ENCODE measurements at regions not wholly inside any gene's neighbourhood (a gene's known extent, or its start where the extent isn't known, plus 50 kb on each side); places are given as distances from the start of the nearest gene placed in this dataset.

DNA sequence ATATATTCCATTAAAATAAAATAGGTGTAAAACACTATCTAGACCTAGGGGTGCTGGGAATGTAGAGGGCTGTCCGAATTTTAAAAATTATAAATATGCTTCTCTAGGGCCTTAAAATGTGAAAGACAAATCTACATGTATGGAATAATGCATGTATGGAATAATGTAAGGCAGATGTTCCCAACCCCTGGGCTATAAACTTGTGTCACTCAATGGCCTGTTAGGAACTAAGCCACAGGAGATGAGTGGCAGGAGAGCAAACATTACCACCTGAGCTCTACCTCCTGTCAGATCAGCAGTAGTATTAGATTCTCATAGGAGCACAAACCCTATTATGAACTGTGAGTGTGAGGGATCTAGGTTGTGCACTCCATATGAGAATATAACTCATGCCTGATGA is 482.6 kb upstream of the TGFBR2 start:
- Histone ChIP-seq H2AFZ (ENCODE audit: low read length) (no peak overlapping the region), H3K27me3 (ENCODE audit: low read length) (no peaks in the 10 kb centered on the region), H3K4me3 (ENCODE audit: low read length) (no peak overlapping the region), H4K20me1 (ENCODE audit: insufficient read depth, low read depth, low read length) (no peaks in the 10 kb centered on the region), H3K79me2 (ENCODE audit: low read length) (no peaks in the 10 kb centered on the region), H3K27ac (ENCODE audit: low read length) (no peak overlapping the region), H3K9me2 (replicated peaks; ENCODE audit: insufficient read depth, low read length) (no peaks in the 10 kb centered on the region), H3K9ac (ENCODE audit: low read length) (no peak overlapping the region), H3K36me3 (ENCODE audit: insufficient read depth, low read length) (no peaks in the 10 kb centered on the region), H3K4me2 (ENCODE audit: low read depth, low read length, poor library complexity, severe bottlenecking) (no peak overlapping the region), H3K9me3 (ENCODE audit: low read length) (no peaks in the 10 kb centered on the region), H3K4me1 (ENCODE audit: low read length) (no peaks in the 10 kb centered on the region)
- no peak for DNase-seq

DNA sequence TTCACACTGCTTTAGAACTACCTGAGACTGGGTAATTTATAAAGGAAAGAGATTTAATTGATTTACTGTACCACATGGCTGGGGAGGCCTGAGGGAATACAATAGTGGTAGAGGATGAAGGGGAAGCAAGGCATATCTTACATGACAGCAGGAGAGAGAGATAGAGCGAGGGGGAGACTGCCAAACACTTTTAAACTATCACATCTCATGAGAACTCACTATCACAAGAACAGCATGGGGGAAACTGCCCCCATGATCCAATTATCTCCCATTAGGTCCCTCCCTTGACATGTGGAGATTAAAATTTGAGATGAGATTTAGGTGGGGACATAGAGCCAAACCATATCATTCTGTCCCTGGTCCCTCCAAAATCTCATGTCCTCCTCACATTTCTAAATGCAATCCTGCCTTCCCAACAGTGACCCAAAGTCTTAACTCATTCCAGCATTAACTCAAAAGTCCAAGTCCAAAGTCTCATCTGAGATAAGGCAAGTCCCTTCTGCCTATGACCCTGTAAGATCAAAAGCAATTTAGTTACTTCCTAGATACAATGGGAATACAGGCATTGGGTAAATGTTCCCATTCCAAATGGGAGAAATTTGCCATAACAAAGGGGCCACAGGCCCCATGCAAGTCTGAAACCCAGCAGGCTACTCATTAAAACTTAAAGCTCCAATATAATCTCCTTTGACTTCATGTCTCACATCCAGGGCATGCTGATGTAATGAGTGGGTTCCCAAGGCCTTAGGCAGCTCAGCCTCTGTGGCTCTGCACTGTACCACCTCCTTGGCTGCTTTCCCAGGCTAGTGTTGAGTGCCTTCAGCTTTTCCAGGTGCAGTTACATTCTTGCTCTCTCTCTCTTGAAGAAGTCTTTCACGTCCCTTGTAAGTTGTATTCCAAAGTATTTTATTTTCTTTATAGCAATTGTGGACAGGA is 481.7 kb upstream of the TGFBR2 start:
- Histone ChIP-seq H4K20me1 (ENCODE audit: insufficient read depth, low read depth, low read length) (no peaks in the 10 kb centered on the region), H3K9me2 (replicated peaks; ENCODE audit: insufficient read depth, low read length) (no peaks in the 10 kb centered on the region), H3K27me3 (ENCODE audit: low read length) (no peaks in the 10 kb centered on the region), H3K9ac (ENCODE audit: low read length) (no peak overlapping the region), H3K4me2 (ENCODE audit: low read depth, low read length, poor library complexity, severe bottlenecking) (no peak overlapping the region), H3K79me2 (ENCODE audit: low read length) (no peaks in the 10 kb centered on the region), H3K27ac (ENCODE audit: low read length) (no peak overlapping the region), H2AFZ (ENCODE audit: low read length) (no peak overlapping the region), H3K9me3 (ENCODE audit: low read length) (no peaks in the 10 kb centered on the region), H3K4me3 (ENCODE audit: low read length) (no peak overlapping the region), H3K36me3 (ENCODE audit: insufficient read depth, low read length) (no peaks in the 10 kb centered on the region), H3K4me1 (ENCODE audit: low read length) (no peaks in the 10 kb centered on the region)
- DNase-seq, result no peak

DNA sequence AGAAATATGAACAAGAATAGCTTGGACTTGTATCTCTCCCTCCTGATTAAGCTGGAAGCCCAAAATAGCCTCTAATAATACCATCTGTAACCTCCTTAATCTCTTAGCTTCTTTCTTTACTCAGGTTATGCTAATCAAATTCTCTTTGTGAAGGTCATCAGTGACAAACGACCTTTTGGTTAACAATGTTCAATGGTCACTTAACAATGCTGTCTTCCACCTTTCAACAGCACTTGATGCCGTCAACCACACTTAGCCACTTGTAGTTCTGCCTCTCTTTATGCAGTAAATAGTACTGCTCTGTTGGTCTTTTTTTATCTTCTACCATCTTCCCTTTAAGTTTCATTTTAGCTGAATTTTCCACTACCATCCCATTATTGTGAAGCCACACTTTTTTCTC is 476.6 kb upstream of the TGFBR2 start:
- DNase-seq, result no peak
- no peaks in the 10 kb centered on the region for H4K20me1 ChIP-seq (ENCODE audit: insufficient read depth, low read depth, low read length)
- H3K4me2 ChIP-seq (ENCODE audit: low read depth, low read length, poor library complexity, severe bottlenecking), result no peak overlapping the region
- H2AFZ ChIP-seq (ENCODE audit: low read length), result no peak overlapping the region
- no peak overlapping the region for H3K4me3 ChIP-seq (ENCODE audit: low read length)
- H3K36me3 ChIP-seq (ENCODE audit: insufficient read depth, low read length), result no peaks in the 10 kb centered on the region
- no peaks in the 10 kb centered on the region for H3K9me2 ChIP-seq (replicated peaks; ENCODE audit: insufficient read depth, low read length)
- no peak overlapping the region for H3K9ac ChIP-seq (ENCODE audit: low read length)
- no peaks in the 10 kb centered on the region for H3K79me2 ChIP-seq (ENCODE audit: low read length)
- 0 out of 2 replicates have a peak, but pooled peaks cover 3% of the 10 kb centered on the region for H3K9me3 ChIP-seq (ENCODE audit: low read length)
- no peak overlapping the region for H3K27ac ChIP-seq (ENCODE audit: low read length)
- no peaks in the 10 kb centered on the region for H3K27me3 ChIP-seq (ENCODE audit: low read length)
- no peaks in the 10 kb centered on the region for H3K4me1 ChIP-seq (ENCODE audit: low read length)

DNA sequence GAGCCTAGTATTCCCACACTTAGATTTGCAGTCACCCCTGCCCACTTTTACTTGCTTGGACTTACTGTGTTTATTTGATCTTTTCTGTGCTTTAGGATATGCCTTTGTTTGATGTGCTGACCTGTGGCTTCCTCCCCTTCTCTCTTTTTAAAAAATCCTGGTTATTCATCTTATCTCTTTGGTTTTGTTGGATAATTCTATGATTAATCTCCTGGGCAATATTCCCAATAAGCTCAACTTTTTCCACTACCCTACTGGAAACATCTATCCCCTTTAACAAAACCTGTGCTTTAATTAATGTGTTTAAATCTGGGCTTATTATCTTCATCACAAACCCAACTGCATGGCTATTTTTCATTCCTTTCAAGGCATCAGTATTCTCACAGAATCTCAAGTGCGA is 476.0 kb upstream of the TGFBR2 start:
- 0 out of 2 replicates have a peak, but pooled peaks cover 3% of the 10 kb centered on the region for H3K9me3 ChIP-seq (ENCODE audit: low read length)
- no peaks in the 10 kb centered on the region for H3K9me2 ChIP-seq (replicated peaks; ENCODE audit: insufficient read depth, low read length)
- H3K4me2 ChIP-seq (ENCODE audit: low read depth, low read length, poor library complexity, severe bottlenecking), result no peak overlapping the region
- H4K20me1 ChIP-seq (ENCODE audit: insufficient read depth, low read depth, low read length), result no peaks in the 10 kb centered on the region
- no peak for DNase-seq
- no peaks in the 10 kb centered on the region for H3K4me1 ChIP-seq (ENCODE audit: low read length)
- no peak overlapping the region for H3K9ac ChIP-seq (ENCODE audit: low read length)
- no peaks in the 10 kb centered on the region for H3K79me2 ChIP-seq (ENCODE audit: low read length)
- no peaks in the 10 kb centered on the region for H3K27me3 ChIP-seq (ENCODE audit: low read length)
- H2AFZ ChIP-seq (ENCODE audit: low read length), result no peak overlapping the region
- H3K4me3 ChIP-seq (ENCODE audit: low read length), result no peak overlapping the region
- H3K36me3 ChIP-seq (ENCODE audit: insufficient read depth, low read length), result no peaks in the 10 kb centered on the region
- no peak overlapping the region for H3K27ac ChIP-seq (ENCODE audit: low read length)

DNA sequence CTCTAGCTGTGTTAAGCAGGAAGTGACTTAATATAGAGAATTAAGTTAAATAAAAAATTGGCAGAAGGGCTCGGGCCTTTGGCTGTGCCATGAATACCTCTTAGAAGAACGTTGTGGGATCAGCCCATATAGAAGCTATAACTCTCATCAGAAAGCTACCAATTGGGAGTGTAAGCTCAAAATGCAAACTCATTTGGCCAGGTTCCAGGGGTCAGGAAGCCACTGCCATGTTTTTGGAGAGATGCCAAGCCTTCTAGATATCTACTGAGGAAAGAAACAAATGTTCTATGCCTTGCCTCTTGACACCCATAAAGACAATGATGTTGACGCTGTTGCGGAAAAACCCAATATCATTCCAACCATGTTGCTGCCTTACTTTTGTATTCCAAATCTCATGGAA is 475.2 kb upstream of the TGFBR2 start:
- H3K9me2 ChIP-seq (replicated peaks; ENCODE audit: insufficient read depth, low read length), result no peaks in the 10 kb centered on the region
- H2AFZ ChIP-seq (ENCODE audit: low read length), result no peak overlapping the region
- H3K27me3 ChIP-seq (ENCODE audit: low read length), result no peaks in the 10 kb centered on the region
- no peaks in the 10 kb centered on the region for H4K20me1 ChIP-seq (ENCODE audit: insufficient read depth, low read depth, low read length)
- H3K9ac ChIP-seq (ENCODE audit: low read length), result no peak overlapping the region
- no peaks in the 10 kb centered on the region for H3K79me2 ChIP-seq (ENCODE audit: low read length)
- H3K4me1 ChIP-seq (ENCODE audit: low read length), result no peaks in the 10 kb centered on the region
- H3K27ac ChIP-seq (ENCODE audit: low read length), result no peak overlapping the region
- H3K9me3 ChIP-seq (ENCODE audit: low read length), result 0 out of 2 replicates have a peak, but pooled peaks cover 3% of the 10 kb centered on the region
- no peak for DNase-seq
- no peak overlapping the region for H3K4me2 ChIP-seq (ENCODE audit: low read depth, low read length, poor library complexity, severe bottlenecking)
- H3K36me3 ChIP-seq (ENCODE audit: insufficient read depth, low read length), result no peaks in the 10 kb centered on the region
- no peak overlapping the region for H3K4me3 ChIP-seq (ENCODE audit: low read length)

DNA sequence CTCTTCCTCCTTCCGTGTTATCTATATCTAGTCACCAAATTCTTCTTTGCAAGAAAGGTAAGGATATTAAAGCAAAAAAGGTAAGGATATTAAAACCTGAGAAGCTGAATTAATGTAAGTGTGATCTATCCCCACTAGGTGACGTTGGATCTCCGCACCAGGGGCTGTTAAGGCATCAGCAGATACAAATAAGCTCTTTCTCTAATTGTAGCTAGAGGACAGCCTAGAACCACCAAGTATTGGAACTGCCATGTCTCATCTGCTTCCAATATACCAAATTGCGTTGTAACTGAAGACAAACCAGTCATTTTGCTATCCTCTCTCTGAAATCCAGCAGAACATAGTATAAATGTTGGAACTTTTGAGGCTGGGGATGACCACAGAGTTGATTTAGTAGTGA is 471.2 kb upstream of the TGFBR2 start:
- H3K79me2 ChIP-seq (ENCODE audit: low read length), result no peaks in the 10 kb centered on the region
- 0 out of 2 replicates have a peak, but pooled peaks cover 3% of the 10 kb centered on the region for H3K9me3 ChIP-seq (ENCODE audit: low read length)
- no peaks in the 10 kb centered on the region for H3K9me2 ChIP-seq (replicated peaks; ENCODE audit: insufficient read depth, low read length)
- no peaks in the 10 kb centered on the region for H3K4me1 ChIP-seq (ENCODE audit: low read length)
- no peak overlapping the region for H3K9ac ChIP-seq (ENCODE audit: low read length)
- no peaks in the 10 kb centered on the region for H4K20me1 ChIP-seq (ENCODE audit: insufficient read depth, low read depth, low read length)
- no peak overlapping the region for H3K4me3 ChIP-seq (ENCODE audit: low read length)
- H3K27ac ChIP-seq (ENCODE audit: low read length), result no peak overlapping the region
- no peaks in the 10 kb centered on the region for H3K27me3 ChIP-seq (ENCODE audit: low read length)
- DNase-seq, result no peak
- no peaks in the 10 kb centered on the region for H3K36me3 ChIP-seq (ENCODE audit: insufficient read depth, low read length)
- no peak overlapping the region for H2AFZ ChIP-seq (ENCODE audit: low read length)
- H3K4me2 ChIP-seq (ENCODE audit: low read depth, low read length, poor library complexity, severe bottlenecking), result no peak overlapping the region

DNA sequence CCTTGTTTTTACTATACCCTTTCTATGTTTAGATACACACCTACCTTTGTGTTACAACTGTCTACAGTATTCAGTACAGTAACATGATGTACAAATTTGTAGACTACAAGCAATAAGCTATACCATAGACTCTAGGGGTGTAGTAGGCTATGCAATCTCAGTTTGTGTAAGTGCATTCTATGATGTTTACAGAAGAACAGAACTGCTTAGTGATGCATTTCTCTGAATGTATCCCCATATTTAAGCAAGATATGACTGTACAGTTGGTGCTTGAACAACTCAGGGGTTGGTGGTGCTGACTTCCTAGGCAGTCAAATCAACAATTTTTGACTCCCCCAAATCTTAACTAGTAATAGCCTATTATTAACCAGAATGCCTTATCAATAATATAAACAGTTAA is 467.1 kb upstream of the TGFBR2 start:
- Histone ChIP-seq H3K36me3 (ENCODE audit: insufficient read depth, low read length) (no peaks in the 10 kb centered on the region), H3K9ac (ENCODE audit: low read length) (no peak overlapping the region), H3K9me3 (ENCODE audit: low read length) (no peaks in the 10 kb centered on the region), H3K27me3 (ENCODE audit: low read length) (no peaks in the 10 kb centered on the region), H3K9me2 (replicated peaks; ENCODE audit: insufficient read depth, low read length) (no peaks in the 10 kb centered on the region), H3K4me1 (ENCODE audit: low read length) (no peaks in the 10 kb centered on the region), H2AFZ (ENCODE audit: low read length) (no peak overlapping the region), H4K20me1 (ENCODE audit: insufficient read depth, low read depth, low read length) (no peaks in the 10 kb centered on the region), H3K79me2 (ENCODE audit: low read length) (no peaks in the 10 kb centered on the region), H3K4me3 (ENCODE audit: low read length) (no peak overlapping the region), H3K27ac (ENCODE audit: low read length) (no peak overlapping the region), H3K4me2 (ENCODE audit: low read depth, low read length, poor library complexity, severe bottlenecking) (no peak overlapping the region)
- no peak for DNase-seq

DNA sequence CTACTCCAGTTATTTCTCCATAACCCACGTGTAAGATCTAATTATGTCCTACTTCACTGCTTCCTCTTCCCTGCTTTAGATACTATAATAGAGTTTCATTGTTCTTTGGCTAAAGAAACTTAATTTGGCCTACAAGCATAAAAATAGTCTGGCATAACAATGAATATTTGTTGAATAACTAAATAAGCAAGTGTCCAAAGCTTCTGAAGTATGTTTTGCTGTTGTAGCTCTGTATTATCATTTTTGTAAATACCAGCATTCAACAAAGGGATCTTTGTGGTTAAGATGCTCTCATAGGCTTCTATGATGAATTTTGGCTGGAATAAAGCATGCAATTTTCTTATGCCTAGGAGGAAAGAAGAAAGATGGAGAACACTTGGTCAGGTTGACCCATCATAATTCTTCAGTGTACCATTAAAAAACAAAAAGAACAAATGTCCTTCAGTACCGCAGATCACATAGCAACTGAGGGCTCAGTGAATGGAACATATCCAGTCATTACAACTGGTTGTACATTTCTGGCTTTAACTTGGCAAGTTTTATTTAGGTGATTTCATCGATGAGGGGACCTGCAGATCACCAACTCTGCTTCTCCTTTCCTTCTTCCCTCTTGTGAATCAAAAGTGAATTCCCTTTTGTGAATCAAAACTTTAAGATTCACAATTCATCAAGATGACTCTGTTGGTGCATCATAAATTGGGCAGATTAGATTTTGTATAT is 465.9 kb upstream of the TGFBR2 start:
- Histone ChIP-seq H3K4me3 (ENCODE audit: low read length) (no peak overlapping the region), H3K9ac (ENCODE audit: low read length) (no peak overlapping the region), H3K79me2 (ENCODE audit: low read length) (no peaks in the 10 kb centered on the region), H3K4me1 (ENCODE audit: low read length) (no peaks in the 10 kb centered on the region), H3K27me3 (ENCODE audit: low read length) (no peaks in the 10 kb centered on the region), H3K9me2 (replicated peaks; ENCODE audit: insufficient read depth, low read length) (no peaks in the 10 kb centered on the region), H3K36me3 (ENCODE audit: insufficient read depth, low read length) (no peaks in the 10 kb centered on the region), H4K20me1 (ENCODE audit: insufficient read depth, low read depth, low read length) (no peaks in the 10 kb centered on the region), H3K27ac (ENCODE audit: low read length) (no peak overlapping the region), H2AFZ (ENCODE audit: low read length) (no peak overlapping the region), H3K9me3 (ENCODE audit: low read length) (no peaks in the 10 kb centered on the region), H3K4me2 (ENCODE audit: low read depth, low read length, poor library complexity, severe bottlenecking) (no peak overlapping the region)
- no peak for DNase-seq
